Right lobe of liver (tissue), 6 donors: ENCODE measurements at regions not wholly inside any gene's neighbourhood (a gene's known extent, or its start where the extent isn't known, plus 50 kb on each side); places are given as distances from the start of the nearest gene placed in this dataset.

Source experiments
- ATAC-seq, 4 donors: fragments of 200-7000 bp; cut with Tn5 transposase; one replicate each; pipeline ENCODE4 v1.9.1; 2020; ENCODE audit warnings: mild to moderate bottlenecking in 4 of 4, moderate library complexity in 4 of 4
- DNase-seq, 3 donors: peaks; one replicate each; pipeline ENCODE4 v3.0.0-alpha.2; 2020
- H3K27ac ChIP-seq, 3 donors: fragments of 200-600 bp; one replicate each; pipeline ENCODE4 v1.8.0; 2022
- H3K27me3 ChIP-seq, 2 donors: fragments of 200-600 bp; one replicate each; pipeline ENCODE4 v1.8.0; 2022
- H3K36me3 ChIP-seq, 4 donors: fragments of 200-600 bp; sonication (generic) in 1 of 4; one replicate each; pipeline versions ENCODE4 v1.5.1 to v1.8.0; 2017 to 2022; ENCODE audit warnings: control low read depth in 1 of 4
- H3K4me1 ChIP-seq, 4 donors: fragments of 200-600 bp; sonication (generic) in 1 of 4; one replicate each; pipeline versions ENCODE4 v1.5.1 to v1.8.0; 2017 to 2022; ENCODE audit warnings: control low read depth in 1 of 4
- H3K4me3 ChIP-seq, 3 donors: fragments of 200-600 bp; one replicate each; pipeline ENCODE4 v1.8.0; 2022
- H3K9me3 ChIP-seq, 4 donors: fragments of 200-600 bp; sonication (generic) in 1 of 4; one replicate each; pipeline versions ENCODE4 v1.5.1 to v1.8.0; 2017 to 2022; ENCODE audit warnings: control low read depth in 1 of 4
- POLR2A ChIP-seq: fragments of 450-650 bp; IDR thresholded peaks from one replicate; pipeline ENCODE4 v1.6.1; 2017; ENCODE audit warnings: antibody characterized with exemption, mild to moderate bottlenecking
- WGBS: methylation state at CpG from one replicate; pipeline ENCODE4 v1.1.6; 2018; ENCODE audit warnings: low coverage, low lambda C conversion rate; ENCODE audit not compliant: insufficient coverage; ENCODE audit errors: missing lambda C conversion rate; 5-methylcytosine and 5-hydroxymethylcytosine counted together
- intact Hi-C, 2 donors: fragments of 100-400 bp; cut with DNase I; formaldehyde crosslinking; loops; one replicate each; pipeline versions ENCODE4 v1.11.2 to v1.14.1; 2022
- TF ChIP-seq, protein P1 (sequence below), 4 donors: fragments of 200-600 bp in 3 of 4; fragments of 450-650 bp in 1 of 4; IDR thresholded peaks; one replicate each; pipeline versions ENCODE4 v1.5.1 to v1.8.0; 2016 to 2022; ENCODE audit warnings: antibody characterized with exemption in 4 of 4, mild to moderate bottlenecking in 2 of 4
- donor health status: DM: no; HTN: yes; CAD: no.
- donor health status: DM: no; HTN: no; CAD: no.
- donor health status: DM: no; HTN: no; CAD: no.
- donor health status: DM: no; HTN: yes; CAD: no.
- donor health status: DM: no; HTN: yes; CAD: no.

DNA sequence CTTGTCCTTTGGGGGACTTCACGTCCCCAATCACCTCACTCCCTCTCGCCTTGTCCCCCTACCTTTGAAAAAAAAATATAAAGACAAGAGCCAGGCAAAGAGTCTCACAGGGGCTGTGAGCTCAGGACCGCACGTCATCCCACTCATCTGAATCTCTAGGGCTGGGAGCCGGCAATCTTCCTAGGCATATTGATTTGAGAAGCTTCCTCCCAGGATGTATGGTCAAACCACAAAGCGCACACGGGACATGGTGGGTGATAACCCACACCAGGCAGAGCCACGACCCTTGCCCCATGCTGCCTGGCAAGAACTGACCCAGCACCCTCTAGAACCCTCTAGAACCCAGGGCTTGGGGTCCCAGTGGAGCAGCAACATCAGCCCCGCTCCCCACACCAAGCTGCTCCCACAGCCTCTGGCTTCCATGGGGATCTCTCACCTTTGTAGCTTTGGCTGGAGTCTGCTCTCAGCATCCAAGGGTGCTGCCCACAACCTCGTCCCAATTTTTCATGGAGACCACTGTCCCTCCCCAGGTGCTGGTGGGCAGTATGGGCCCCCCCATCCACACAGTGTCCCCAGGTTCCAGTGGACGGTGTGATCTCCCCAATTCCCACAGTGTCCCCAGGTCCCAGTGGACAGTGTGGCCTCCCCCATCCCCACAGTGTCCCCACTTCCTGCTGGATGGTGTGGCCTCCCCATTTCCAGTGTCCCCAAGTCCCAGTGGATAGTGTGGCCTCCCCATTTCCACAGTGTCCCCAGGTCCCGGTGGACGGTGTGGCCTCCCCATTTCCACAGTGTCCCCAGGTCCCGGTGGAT lies 85.2 kb upstream of the FGF3 start:
- WGBS, result 59% methylated on average over 10 of the region's 14 CpGs

DNA sequence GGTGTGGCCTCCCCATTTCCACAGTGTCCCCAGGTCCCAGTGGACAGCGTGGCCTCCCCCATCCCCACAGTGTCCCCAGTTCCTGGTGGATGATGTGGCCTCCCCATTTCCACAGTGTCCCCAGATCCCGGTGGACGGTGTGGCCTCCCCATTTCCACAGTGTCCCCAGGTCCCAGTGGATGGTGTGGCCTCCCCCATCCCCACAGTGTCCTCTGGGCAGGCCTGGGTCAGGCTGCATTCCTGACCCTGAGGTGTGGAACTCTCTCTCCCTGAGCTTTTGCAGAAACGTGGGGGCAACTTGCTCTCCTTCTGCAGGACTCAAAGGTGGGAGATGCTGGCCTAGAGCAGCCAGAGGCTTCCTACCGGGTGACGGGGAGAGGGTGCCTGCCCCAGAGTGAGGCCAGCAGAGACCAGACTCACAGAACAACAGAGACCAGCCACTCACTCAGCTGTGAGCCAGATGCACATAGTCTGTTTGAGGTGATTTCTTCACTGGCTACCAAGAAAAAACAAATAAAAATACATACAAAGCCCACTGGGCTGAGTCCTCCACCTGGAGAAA lies 85.8 kb upstream of the FGF3 start:
- Histone ChIP-seq H3K36me3 (no peaks in the 10 kb centered on the region), H3K4me3 (no peak overlapping the region), H3K9me3 (no peaks in the 10 kb centered on the region), H3K4me1 (peaks cover 0 to 16% (median 4%) of the 10 kb centered on the region in 4 donors), H3K27ac (no peak overlapping the region), H3K27me3 (no peaks in the 10 kb centered on the region)
- TF ChIP-seq POLR2A, result no peak
- TF ChIP-seq, protein P1, sequence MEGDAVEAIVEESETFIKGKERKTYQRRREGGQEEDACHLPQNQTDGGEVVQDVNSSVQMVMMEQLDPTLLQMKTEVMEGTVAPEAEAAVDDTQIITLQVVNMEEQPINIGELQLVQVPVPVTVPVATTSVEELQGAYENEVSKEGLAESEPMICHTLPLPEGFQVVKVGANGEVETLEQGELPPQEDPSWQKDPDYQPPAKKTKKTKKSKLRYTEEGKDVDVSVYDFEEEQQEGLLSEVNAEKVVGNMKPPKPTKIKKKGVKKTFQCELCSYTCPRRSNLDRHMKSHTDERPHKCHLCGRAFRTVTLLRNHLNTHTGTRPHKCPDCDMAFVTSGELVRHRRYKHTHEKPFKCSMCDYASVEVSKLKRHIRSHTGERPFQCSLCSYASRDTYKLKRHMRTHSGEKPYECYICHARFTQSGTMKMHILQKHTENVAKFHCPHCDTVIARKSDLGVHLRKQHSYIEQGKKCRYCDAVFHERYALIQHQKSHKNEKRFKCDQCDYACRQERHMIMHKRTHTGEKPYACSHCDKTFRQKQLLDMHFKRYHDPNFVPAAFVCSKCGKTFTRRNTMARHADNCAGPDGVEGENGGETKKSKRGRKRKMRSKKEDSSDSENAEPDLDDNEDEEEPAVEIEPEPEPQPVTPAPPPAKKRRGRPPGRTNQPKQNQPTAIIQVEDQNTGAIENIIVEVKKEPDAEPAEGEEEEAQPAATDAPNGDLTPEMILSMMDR (IDR thresholded peaks at IDR 0.05), result no peak
- intact Hi-C loops, result no loop called here
- ATAC-seq, result no peak
- WGBS, result 61% methylated on average over 5 of the region's 6 CpGs
- DNase-seq, result peak in 1 of 3 donors; percentile 35

More for the DNA sequence above, 85.2 kb upstream of the FGF3 start:
- DNase-seq (no peak), ATAC-seq (no peak)
- no peaks in the 10 kb centered on the region for H3K27me3 ChIP-seq
- no peak overlapping the region for H3K27ac ChIP-seq
- H3K4me1 ChIP-seq, result peaks cover 0 to 19% (median 5%) of the 10 kb centered on the region in 4 donors
- no peaks in the 10 kb centered on the region for H3K36me3 ChIP-seq
- TF ChIP-seq POLR2A, result no peak
- TF ChIP-seq, protein P1 (IDR thresholded peaks at IDR 0.05), result no peak
- no peaks in the 10 kb centered on the region for H3K9me3 ChIP-seq
- H3K4me3 ChIP-seq, result no peak overlapping the region
- intact Hi-C loops, result no loop called here

DNA sequence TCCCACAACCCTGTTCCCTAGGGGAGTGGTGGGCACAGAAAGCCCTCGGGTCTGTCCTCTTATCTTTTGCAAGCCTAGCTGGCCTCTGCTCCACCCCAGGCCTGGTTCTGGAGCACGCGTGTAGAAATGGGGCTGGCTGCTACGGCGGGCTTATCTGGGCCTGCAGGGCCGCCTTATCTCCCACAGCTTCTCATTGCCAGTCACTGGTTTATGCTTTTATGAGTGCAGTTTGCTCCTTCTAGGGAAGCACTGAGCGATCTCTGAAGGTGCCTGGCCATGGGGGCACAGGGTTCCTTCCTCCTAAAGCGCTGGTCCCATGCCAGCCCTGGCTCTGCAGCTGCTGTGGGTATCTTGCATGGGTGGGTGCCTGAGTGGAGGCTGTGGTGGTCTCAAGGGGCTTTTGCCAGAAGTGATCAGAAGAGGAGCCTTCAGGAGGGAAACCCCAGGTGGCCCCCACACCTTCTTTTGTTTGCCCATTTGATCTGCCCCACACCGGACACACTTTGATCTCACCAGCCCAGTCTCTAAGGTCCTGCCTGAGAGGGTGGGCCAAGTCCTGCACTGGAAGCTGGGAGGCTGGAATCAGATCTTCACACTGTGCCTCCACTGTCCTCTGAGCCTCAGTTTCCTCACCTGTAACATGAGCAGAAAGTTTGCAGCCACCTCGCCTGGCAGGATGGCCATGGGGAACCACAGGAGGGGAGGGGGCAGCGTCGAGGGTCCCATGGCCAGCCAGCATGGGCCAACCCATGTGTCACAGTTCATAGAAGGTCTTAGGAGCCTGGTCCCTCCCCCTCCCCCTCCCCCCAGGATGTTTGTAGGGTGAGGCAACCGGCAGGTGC lies 86.6 kb upstream of the FGF3 start:
- H3K4me1 ChIP-seq, result peaks cover 0 to 11% (median 1%) of the 10 kb centered on the region in 4 donors
- ATAC-seq (no peak), DNase-seq (peak in 1 of 3 donors; percentile 27)
- no peaks in the 10 kb centered on the region for H3K36me3 ChIP-seq
- WGBS, result no CpG with 5 or more reads among the region's 13 CpGs
- intact Hi-C loops, result no loop called here
- TF ChIP-seq, protein P1 (IDR thresholded peaks at IDR 0.05), result no peak
- no peak for TF ChIP-seq POLR2A
- H3K4me3 ChIP-seq, result no peak overlapping the region
- H3K27ac ChIP-seq, result no peak overlapping the region
- H3K27me3 ChIP-seq, result no peaks in the 10 kb centered on the region
- H3K9me3 ChIP-seq, result no peaks in the 10 kb centered on the region

DNA sequence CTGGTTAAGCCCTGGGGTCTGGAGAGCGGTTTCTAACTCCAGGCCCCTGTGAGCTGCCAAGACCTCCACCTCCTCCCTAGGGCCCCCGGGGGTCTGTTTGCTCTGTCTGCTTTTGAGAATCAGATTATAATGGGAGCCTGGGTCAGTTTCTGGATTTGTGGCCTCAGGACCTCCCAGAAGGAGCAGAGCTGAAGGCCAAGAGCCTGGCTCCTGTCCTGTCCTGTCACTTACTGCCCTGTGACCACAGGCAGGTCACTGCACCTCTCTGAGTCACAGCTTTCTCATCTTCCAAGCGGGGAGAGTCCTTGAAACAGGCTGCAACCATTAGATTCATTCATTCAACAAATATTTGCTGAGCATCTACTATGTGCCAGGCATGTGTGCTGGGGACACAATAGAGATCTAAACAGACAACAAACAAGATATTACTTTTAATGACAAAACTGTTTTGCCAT lies 87.3 kb upstream of the FGF3 start:
- TF ChIP-seq, protein P1 (IDR thresholded peaks at IDR 0.05), result no peak
- TF ChIP-seq POLR2A, result no peak
- peaks cover 0 to 5% (median 0%) of the 10 kb centered on the region in 4 donors for H3K4me1 ChIP-seq
- ATAC-seq, result no peak
- H3K27me3 ChIP-seq, result no peaks in the 10 kb centered on the region
- H3K4me3 ChIP-seq, result no peak overlapping the region
- H3K36me3 ChIP-seq, result no peaks in the 10 kb centered on the region
- H3K27ac ChIP-seq, result no peak overlapping the region
- 71% methylated on average over 1 of the region's 3 CpGs for WGBS
- intact Hi-C loops, result no loop called here
- no peaks in the 10 kb centered on the region for H3K9me3 ChIP-seq
- DNase-seq, result no peak
